DOHH2 (cell line): ENCODE measurements at regions not wholly inside any gene's neighbourhood (a gene's known extent, or its start where the extent isn't known, plus 50 kb on each side); places are given as distances from the start of the nearest gene placed in this dataset.

Source experiments
- H3F3A ChIP-seq: fragments of 200-600 bp; sonication (generic), shearing (Covaris generic); 2 replicates; pipeline ENCODE4 v1.6.0; 2016; ENCODE audit warnings: antibody characterized with exemption, mild to moderate bottlenecking; ENCODE audit not compliant: control insufficient read depth, insufficient read depth
- H3K27ac ChIP-seq: fragments of 200-600 bp; sonication (generic); 2 replicates; pipeline ENCODE4 v1.5.1; 2014; ENCODE audit warnings: low read depth, mild to moderate bottlenecking, low read length, moderate library complexity
- H3K27me3 ChIP-seq: fragments of 200-600 bp; sonication (generic); 2 replicates; pipeline ENCODE4 v1.6.1; 2014; ENCODE audit warnings: mild to moderate bottlenecking, low read length, mixed read lengths; ENCODE audit not compliant: control insufficient read depth
- H3K36me3 ChIP-seq: fragments of 200-600 bp; sonication (generic); 2 replicates; pipeline ENCODE4 v1.6.1; 2014; ENCODE audit warnings: mild to moderate bottlenecking, low read length, moderate library complexity, mixed read lengths; ENCODE audit not compliant: control insufficient read depth
- H3K4me1 ChIP-seq: fragments of 200-600 bp; sonication (generic); 2 replicates; pipeline ENCODE4 v1.6.1; 2014; ENCODE audit warnings: mild to moderate bottlenecking, low read length, mixed read lengths; ENCODE audit not compliant: control insufficient read depth
- H3K4me2 ChIP-seq: fragments of 200-600 bp; sonication (generic); 2 replicates; pipeline ENCODE4 v1.6.0; 2014; ENCODE audit warnings: mild to moderate bottlenecking, low read length, moderate library complexity
- H3K4me3 ChIP-seq: fragments of 200-600 bp; sonication (generic); 2 replicates; pipeline ENCODE4 v1.5.1; 2014; ENCODE audit warnings: mild to moderate bottlenecking, low read length, mixed read lengths
- H3K79me2 ChIP-seq: fragments of 200-600 bp; sonication (generic); 2 replicates; pipeline ENCODE4 v1.6.1; 2014; ENCODE audit warnings: mild to moderate bottlenecking, low read length, mixed read lengths; ENCODE audit not compliant: control insufficient read depth
- H3K9me2 ChIP-seq: fragments of 200-600 bp; sonication (generic); replicated peaks from 2 replicates; pipeline ENCODE4 v1.6.1; 2014; ENCODE audit warnings: mild to moderate bottlenecking, low read length, mixed read lengths; ENCODE audit not compliant: control insufficient read depth
- H3K9me3 ChIP-seq: fragments of 200-600 bp; sonication (generic); 2 replicates; pipeline ENCODE4 v1.6.1; 2014; ENCODE audit warnings: antibody characterized with exemption, low read length, mixed read lengths; ENCODE audit not compliant: control insufficient read depth, insufficient read depth
- H4K20me1 ChIP-seq: fragments of 200-600 bp; sonication (generic); 2 replicates; pipeline ENCODE4 v1.6.0; 2014; ENCODE audit warnings: low read depth, mild to moderate bottlenecking, antibody characterized with exemption, low read length, moderate library complexity; ENCODE audit not compliant: control insufficient read depth, insufficient read depth
- EZH2phosphoT487 ChIP-seq: fragments of 200-600 bp; sonication (generic); IDR thresholded peaks from 2 replicates; pipeline ENCODE4 v1.6.1; 2017; ENCODE audit warnings: borderline replicate concordance, mild to moderate bottlenecking, antibody characterized with exemption, low read length, moderate library complexity, mixed read lengths
- TF ChIP-seq, protein P1 (sequence below): fragments of 200-600 bp; sonication (generic); IDR thresholded peaks from one replicate; pipeline ENCODE4 v1.5.1; 2014; ENCODE audit warnings: antibody characterized with exemption, mild to moderate bottlenecking, low read depth, low read length; ENCODE audit not compliant: poor library complexity, severe bottlenecking

DNA sequence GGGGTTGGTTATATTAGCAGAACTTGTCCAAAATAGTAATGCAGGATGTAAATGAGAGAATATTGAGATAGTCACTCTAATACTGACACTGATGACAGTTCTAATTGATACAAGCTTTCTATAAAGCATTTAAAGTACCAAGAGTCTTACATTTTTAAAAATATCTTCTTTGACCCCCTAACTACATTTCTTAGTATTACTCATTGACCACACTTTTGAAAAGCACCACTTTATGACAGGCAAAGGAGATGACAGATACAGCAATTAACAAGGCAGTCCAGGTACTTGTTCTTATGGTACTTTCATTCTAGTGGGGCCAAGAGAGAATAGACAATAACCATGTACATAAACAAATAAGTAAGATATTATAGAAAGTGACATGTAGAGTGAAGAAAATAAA, 139.4 kb upstream of the EYA4 start:
- Histone ChIP-seq H3K4me3 (no peak overlapping the region), H3K79me2 (no peaks in the 10 kb centered on the region), H3K27me3 (no peaks in the 10 kb centered on the region), H3K4me2 (no peak overlapping the region), H3K9me3 (no peaks in the 10 kb centered on the region), H3K27ac (no peak overlapping the region), H3K9me2 (0 out of 2 replicates have a peak, but pooled peaks cover 3% of the 10 kb centered on the region), H3K36me3 (no peaks in the 10 kb centered on the region), H3K4me1 (no peaks in the 10 kb centered on the region), H4K20me1 (no peaks in the 10 kb centered on the region), H3F3A (no peaks in the 10 kb centered on the region)
- no peak for TF ChIP-seq EZH2phosphoT487
- TF ChIP-seq, protein P1, sequence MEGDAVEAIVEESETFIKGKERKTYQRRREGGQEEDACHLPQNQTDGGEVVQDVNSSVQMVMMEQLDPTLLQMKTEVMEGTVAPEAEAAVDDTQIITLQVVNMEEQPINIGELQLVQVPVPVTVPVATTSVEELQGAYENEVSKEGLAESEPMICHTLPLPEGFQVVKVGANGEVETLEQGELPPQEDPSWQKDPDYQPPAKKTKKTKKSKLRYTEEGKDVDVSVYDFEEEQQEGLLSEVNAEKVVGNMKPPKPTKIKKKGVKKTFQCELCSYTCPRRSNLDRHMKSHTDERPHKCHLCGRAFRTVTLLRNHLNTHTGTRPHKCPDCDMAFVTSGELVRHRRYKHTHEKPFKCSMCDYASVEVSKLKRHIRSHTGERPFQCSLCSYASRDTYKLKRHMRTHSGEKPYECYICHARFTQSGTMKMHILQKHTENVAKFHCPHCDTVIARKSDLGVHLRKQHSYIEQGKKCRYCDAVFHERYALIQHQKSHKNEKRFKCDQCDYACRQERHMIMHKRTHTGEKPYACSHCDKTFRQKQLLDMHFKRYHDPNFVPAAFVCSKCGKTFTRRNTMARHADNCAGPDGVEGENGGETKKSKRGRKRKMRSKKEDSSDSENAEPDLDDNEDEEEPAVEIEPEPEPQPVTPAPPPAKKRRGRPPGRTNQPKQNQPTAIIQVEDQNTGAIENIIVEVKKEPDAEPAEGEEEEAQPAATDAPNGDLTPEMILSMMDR, result no peak

DNA sequence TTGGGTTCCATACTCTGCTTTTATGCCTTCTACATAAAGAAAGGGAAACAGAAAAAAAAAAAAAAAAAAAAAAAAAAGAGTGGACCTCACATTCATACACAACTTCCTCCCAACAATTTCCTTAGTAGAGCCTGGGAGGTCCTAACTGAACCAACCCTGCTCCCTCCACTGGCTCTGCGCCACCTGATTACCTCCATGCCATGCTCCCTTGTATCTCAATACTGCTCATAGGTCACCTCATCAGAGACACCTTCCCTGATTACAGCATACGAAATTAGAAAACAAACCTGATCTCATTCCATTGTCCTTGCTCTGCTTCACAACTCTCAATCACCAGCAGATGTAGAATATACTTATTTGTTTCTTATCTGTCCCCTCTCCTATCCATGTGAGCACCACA, 134.2 kb upstream of the EYA4 start:
- TF ChIP-seq, protein P1, result no peak
- TF ChIP-seq EZH2phosphoT487, result no peak
- no peak overlapping the region for H3K4me3 ChIP-seq

DNA sequence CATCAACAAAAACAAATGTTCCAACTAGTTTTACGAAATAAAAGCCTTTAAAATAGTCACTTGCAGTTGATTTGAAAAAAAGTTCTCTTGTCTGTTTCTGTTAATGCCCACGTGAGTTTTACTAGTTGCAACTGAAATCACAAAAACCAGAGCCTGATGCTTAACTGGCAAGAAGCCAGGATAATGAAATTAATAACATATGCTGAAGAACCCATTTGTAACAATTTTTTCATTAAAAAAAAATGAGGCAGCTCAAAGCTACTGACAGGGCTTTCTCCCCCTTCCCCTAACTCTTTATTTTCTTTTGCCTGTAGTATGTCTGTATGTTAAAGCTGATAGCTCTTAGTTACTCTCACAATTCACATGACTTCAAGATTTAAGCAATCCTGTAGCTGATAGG, 132.7 kb upstream of the EYA4 start:
- H3K4me3 ChIP-seq, result no peak overlapping the region
- H3K27me3 ChIP-seq, result no peaks in the 10 kb centered on the region
- H3K27ac ChIP-seq, result no peak overlapping the region
- no peaks in the 10 kb centered on the region for H3K4me1 ChIP-seq
- no peaks in the 10 kb centered on the region for H4K20me1 ChIP-seq
- no peaks in the 10 kb centered on the region for H3K36me3 ChIP-seq
- H3K9me3 ChIP-seq, result no peaks in the 10 kb centered on the region
- TF ChIP-seq, protein P1, result no peak
- TF ChIP-seq EZH2phosphoT487, result no peak
- H3F3A ChIP-seq, result no peaks in the 10 kb centered on the region
- 0 out of 2 replicates have a peak, but pooled peaks cover 3% of the 10 kb centered on the region for H3K9me2 ChIP-seq
- H3K4me2 ChIP-seq, result no peak overlapping the region
- no peaks in the 10 kb centered on the region for H3K79me2 ChIP-seq

More for the DNA sequence above, 134.2 kb upstream of the EYA4 start:
- Histone ChIP-seq H3K27me3 (no peaks in the 10 kb centered on the region), H3K9me2 (0 out of 2 replicates have a peak, but pooled peaks cover 3% of the 10 kb centered on the region), H4K20me1 (no peaks in the 10 kb centered on the region), H3K36me3 (no peaks in the 10 kb centered on the region), H3K4me1 (no peaks in the 10 kb centered on the region), H3K4me2 (no peak overlapping the region), H3K27ac (no peak overlapping the region), H3K79me2 (no peaks in the 10 kb centered on the region), H3F3A (no peaks in the 10 kb centered on the region), H3K9me3 (no peaks in the 10 kb centered on the region)

DNA sequence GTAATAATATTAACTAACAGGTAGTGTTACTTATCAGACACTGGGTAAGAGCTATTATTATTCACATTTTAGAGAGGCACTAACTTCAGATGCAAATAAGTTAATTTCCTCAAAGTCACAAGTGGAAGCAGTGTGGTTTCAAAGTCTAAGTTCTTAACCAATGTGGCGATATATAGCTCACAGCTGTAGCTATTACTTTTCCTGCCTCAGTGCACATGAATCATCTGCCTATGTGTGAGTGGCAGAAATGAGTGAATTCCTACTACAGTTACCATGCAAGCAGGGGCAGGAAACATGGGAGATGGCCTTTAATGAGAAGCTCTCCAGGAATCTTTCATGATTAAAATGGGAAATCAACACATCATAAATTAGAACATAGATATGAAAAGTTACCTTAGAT, 126.2 kb upstream of the EYA4 start:
- no peak overlapping the region for H3K4me3 ChIP-seq
- no peaks in the 10 kb centered on the region for H3K27me3 ChIP-seq
- no peaks in the 10 kb centered on the region for H3F3A ChIP-seq
- no peak overlapping the region for H3K4me2 ChIP-seq
- no peaks in the 10 kb centered on the region for H3K4me1 ChIP-seq
- H3K9me3 ChIP-seq, result no peaks in the 10 kb centered on the region
- no peaks in the 10 kb centered on the region for H4K20me1 ChIP-seq
- TF ChIP-seq, protein P1, result no peak
- TF ChIP-seq EZH2phosphoT487, result no peak
- H3K27ac ChIP-seq, result no peak overlapping the region
- H3K9me2 ChIP-seq, result no peaks in the 10 kb centered on the region
- no peaks in the 10 kb centered on the region for H3K36me3 ChIP-seq
- no peaks in the 10 kb centered on the region for H3K79me2 ChIP-seq
